Mesendoderm (in vitro differentiated cells): ENCODE measurements at regions not wholly inside any gene's neighbourhood (a gene's known extent, or its start where the extent isn't known, plus 50 kb on each side); places are given as distances from the start of the nearest gene placed in this dataset.

ENCODE experiments used
- DNase-seq: peaks from one replicate; pipeline ENCODE4 v3.0.0; 2013
- H2AK5ac ChIP-seq: 2 replicates; pipeline ENCODE4 v1.6.1; 2013; ENCODE audit warnings: low read length, inconsistent platforms
- H2BK120ac ChIP-seq: 2 replicates; pipeline ENCODE4 v1.6.1; 2013; ENCODE audit warnings: low read depth, mild to moderate bottlenecking, low read length, moderate library complexity, mixed read lengths
- H2BK15ac ChIP-seq: replicated peaks from 2 replicates; pipeline ENCODE4 v1.6.1; 2013; ENCODE audit warnings: low read depth, mild to moderate bottlenecking, moderate library complexity
- H2BK5ac ChIP-seq: 2 replicates; pipeline ENCODE4 v1.6.1; 2013; ENCODE audit warnings: low read length, inconsistent platforms
- H3K18ac ChIP-seq: 2 replicates; pipeline ENCODE4 v1.6.1; 2013; ENCODE audit warnings: mild to moderate bottlenecking, low read length, mixed read lengths
- H3K23ac ChIP-seq: one replicate; pipeline ENCODE4 v1.6.1; 2013; ENCODE audit warnings: low read length
- H3K27ac ChIP-seq: 2 replicates; pipeline ENCODE4 v1.5.1; 2013; ENCODE audit warnings: low read depth, mild to moderate bottlenecking, inconsistent platforms, low read length, moderate library complexity
- H3K27me3 ChIP-seq: 2 replicates; pipeline ENCODE4 v1.6.1; 2013; ENCODE audit warnings: low read length, control low read depth, mild to moderate bottlenecking, inconsistent platforms; ENCODE audit not compliant: insufficient read depth, poor library complexity
- H3K36me3 ChIP-seq: 2 replicates; pipeline ENCODE4 v1.6.1; 2013; ENCODE audit warnings: low read length, inconsistent platforms; ENCODE audit not compliant: control insufficient read depth, insufficient read depth
- H3K4ac ChIP-seq: one replicate; pipeline ENCODE4 v1.6.1; 2013; ENCODE audit warnings: low read depth, mild to moderate bottlenecking, low read length, moderate library complexity
- H3K4me1 ChIP-seq: 2 replicates; pipeline ENCODE4 v1.6.1; 2013; ENCODE audit warnings: low read depth, low read length, inconsistent platforms; ENCODE audit not compliant: control insufficient read depth
- H3K4me2 ChIP-seq: 2 replicates; pipeline ENCODE4 v1.6.1; 2013; ENCODE audit warnings: low read length
- H3K4me3 ChIP-seq: 2 replicates; pipeline ENCODE4 v1.5.1; 2013; ENCODE audit warnings: mild to moderate bottlenecking, low read length
- H3K56ac ChIP-seq: one replicate; pipeline ENCODE4 v1.6.1; 2013; ENCODE audit warnings: low read length
- H3K79me1 ChIP-seq: 2 replicates; pipeline ENCODE4 v1.6.1; 2013; ENCODE audit warnings: low read length, inconsistent platforms
- H3K79me2 ChIP-seq: 2 replicates; pipeline ENCODE4 v1.6.1; 2013; ENCODE audit warnings: mild to moderate bottlenecking, low read length; ENCODE audit not compliant: control insufficient read depth, insufficient read depth
- H3K9ac ChIP-seq: 2 replicates; pipeline ENCODE4 v1.6.1; 2013; ENCODE audit warnings: low read length, inconsistent platforms
- H4K5ac ChIP-seq: one replicate; pipeline ENCODE4 v1.6.1; 2013; ENCODE audit warnings: low read length
- H4K8ac ChIP-seq: one replicate; pipeline ENCODE4 v1.6.1; 2013; ENCODE audit warnings: low read depth, mild to moderate bottlenecking, control low read depth, low read length, moderate library complexity
- WGBS: extraction: QIAGEN DNeasy Blood & Tissue Kit; methylation state at CpG from one replicate; pipeline ENCODE4 v1.1.7; 2013; ENCODE audit warnings: low lambda C conversion rate, missing lambda C conversion rate; ENCODE audit not compliant: insufficient coverage; ENCODE audit errors: extremely low coverage; 5-methylcytosine and 5-hydroxymethylcytosine counted together

GRCh38 chr15:61518191-61518950 is 289.3 kb upstream of the RORA start:
- Histone ChIP-seq H3K9ac (no peak overlapping the region), H3K79me2 (no peaks in the 10 kb centered on the region), H4K5ac (no peak overlapping the region), H3K27ac (no peak overlapping the region), H3K4me1 (no peaks in the 10 kb centered on the region), H3K4me3 (no peak overlapping the region), H2BK120ac (no peak overlapping the region), H3K18ac (no peak overlapping the region), H3K4ac (no peak overlapping the region), H2AK5ac (no peak overlapping the region), H3K36me3 (no peaks in the 10 kb centered on the region), H2BK15ac (no peak overlapping the region), H3K27me3 (no peaks in the 10 kb centered on the region), H3K79me1 (no peaks in the 10 kb centered on the region), H3K23ac (no peak overlapping the region), H3K4me2 (no peak overlapping the region), H3K56ac (no peak overlapping the region), H2BK5ac (no peak overlapping the region), H4K8ac (no peak overlapping the region)
- peak; percentile 12 for DNase-seq
- WGBS: no CpG with 5 or more reads among the region's 7 CpGs

- Histone ChIP-seq H2AK5ac (no peak overlapping the region), H3K56ac (no peak overlapping the region), H4K8ac (no peak overlapping the region), H3K23ac (no peak overlapping the region), H3K4me1 (no peaks in the 10 kb centered on the region), H3K4me3 (no peak overlapping the region), H3K79me1 (no peaks in the 10 kb centered on the region), H3K4me2 (no peak overlapping the region), H3K36me3 (no peaks in the 10 kb centered on the region), H3K27me3 (no peaks in the 10 kb centered on the region), H3K4ac (no peak overlapping the region), H3K79me2 (no peaks in the 10 kb centered on the region), H3K18ac (no peak overlapping the region), H3K9ac (no peak overlapping the region), H2BK5ac (no peak overlapping the region), H2BK120ac (no peak overlapping the region), H3K27ac (no peak overlapping the region), H2BK15ac (no peak overlapping the region), H4K5ac (no peak overlapping the region)
- no peak for DNase-seq
- WGBS: no CpG with 5 or more reads among the region's 3 CpGs
Observed at GRCh38 chr15:61517776-61518175, 288.7 kb upstream of the RORA start.

- Histone ChIP-seq H4K5ac (no peak overlapping the region), H3K4me3 (no peak overlapping the region), H3K18ac (no peak overlapping the region), H4K8ac (no peak overlapping the region), H3K23ac (no peak overlapping the region), H3K36me3 (no peaks in the 10 kb centered on the region), H3K27me3 (no peaks in the 10 kb centered on the region), H2BK120ac (no peak overlapping the region), H3K4me2 (no peak overlapping the region), H3K27ac (no peak overlapping the region), H2AK5ac (no peak overlapping the region), H2BK15ac (no peak overlapping the region), H2BK5ac (no peak overlapping the region), H3K79me2 (no peaks in the 10 kb centered on the region), H3K9ac (no peak overlapping the region), H3K79me1 (no peaks in the 10 kb centered on the region), H3K4me1 (no peaks in the 10 kb centered on the region), H3K4ac (no peak overlapping the region), H3K56ac (no peak overlapping the region)
- DNase-seq: no peak
Observed at GRCh38 chr15:61517335-61517734, 288.2 kb upstream of the RORA start.

GRCh38 chr15:61511756-61512155 is 282.7 kb upstream of the RORA start:
- H3K4me2 ChIP-seq: no peak overlapping the region
- no peak overlapping the region for H3K27ac ChIP-seq
- no peak overlapping the region for H2BK120ac ChIP-seq
- DNase-seq: no peak
- no peaks in the 10 kb centered on the region for H3K79me1 ChIP-seq
- WGBS: no CpG with 5 or more reads among the region's 1 CpG
- no peak overlapping the region for H3K56ac ChIP-seq
- no peaks in the 10 kb centered on the region for H3K36me3 ChIP-seq
- no peak overlapping the region for H4K8ac ChIP-seq
- H3K23ac ChIP-seq: no peak overlapping the region
- H2BK15ac ChIP-seq: no peak overlapping the region
- no peak overlapping the region for H2AK5ac ChIP-seq
- H3K4me3 ChIP-seq: no peak overlapping the region
- H3K4me1 ChIP-seq: no peaks in the 10 kb centered on the region
- no peaks in the 10 kb centered on the region for H3K79me2 ChIP-seq
- no peak overlapping the region for H3K4ac ChIP-seq
- no peak overlapping the region for H4K5ac ChIP-seq
- no peak overlapping the region for H3K9ac ChIP-seq
- H3K18ac ChIP-seq: no peak overlapping the region
- no peaks in the 10 kb centered on the region for H3K27me3 ChIP-seq
- no peak overlapping the region for H2BK5ac ChIP-seq

GRCh38 chr15:61511089-61511488 is 282.0 kb upstream of the RORA start:
- WGBS: no CpG with 5 or more reads among the region's 3 CpGs
- H2BK15ac ChIP-seq: no peak overlapping the region
- H3K4me1 ChIP-seq: no peaks in the 10 kb centered on the region
- H3K9ac ChIP-seq: no peak overlapping the region
- H2AK5ac ChIP-seq: no peak overlapping the region
- no peak overlapping the region for H2BK120ac ChIP-seq
- H3K27ac ChIP-seq: no peak overlapping the region
- no peak overlapping the region for H2BK5ac ChIP-seq
- H3K27me3 ChIP-seq: no peaks in the 10 kb centered on the region
- H3K79me2 ChIP-seq: no peaks in the 10 kb centered on the region
- H4K5ac ChIP-seq: no peak overlapping the region
- no peak for DNase-seq
- no peaks in the 10 kb centered on the region for H3K79me1 ChIP-seq
- H3K18ac ChIP-seq: no peak overlapping the region
- H3K36me3 ChIP-seq: no peaks in the 10 kb centered on the region
- no peak overlapping the region for H3K56ac ChIP-seq
- no peak overlapping the region for H3K4ac ChIP-seq
- H4K8ac ChIP-seq: no peak overlapping the region
- no peak overlapping the region for H3K4me2 ChIP-seq
- no peak overlapping the region for H3K23ac ChIP-seq
- H3K4me3 ChIP-seq: no peak overlapping the region

GRCh38 chr15:61509327-61509840 is 280.3 kb upstream of the RORA start:
- Histone ChIP-seq H3K4me3 (no peak overlapping the region), H4K8ac (no peak overlapping the region), H3K79me2 (no peaks in the 10 kb centered on the region), H2BK5ac (no peak overlapping the region), H2BK120ac (no peak overlapping the region), H3K27me3 (no peaks in the 10 kb centered on the region), H3K4me1 (no peaks in the 10 kb centered on the region), H2BK15ac (no peak overlapping the region), H3K27ac (no peak overlapping the region), H3K23ac (no peak overlapping the region), H3K18ac (no peak overlapping the region), H3K56ac (no peak overlapping the region), H3K9ac (no peak overlapping the region), H4K5ac (no peak overlapping the region), H3K4ac (no peak overlapping the region), H3K36me3 (no peaks in the 10 kb centered on the region), H3K79me1 (no peaks in the 10 kb centered on the region), H2AK5ac (no peak overlapping the region), H3K4me2 (no peak overlapping the region)
- WGBS: no CpG with 5 or more reads among the region's 7 CpGs
- no peak for DNase-seq
